ENCODE measurements at regions not wholly inside any gene's neighbourhood (a gene's known extent, or its start where the extent isn't known, plus 50 kb on each side); places are given as distances from the start of the nearest gene placed in this dataset.
"Not testable (repeated sequence)": the region's sequence is repeated elsewhere in the genome, so short reads cannot be mapped to it uniquely, and the experiment has no call there.

DNA sequence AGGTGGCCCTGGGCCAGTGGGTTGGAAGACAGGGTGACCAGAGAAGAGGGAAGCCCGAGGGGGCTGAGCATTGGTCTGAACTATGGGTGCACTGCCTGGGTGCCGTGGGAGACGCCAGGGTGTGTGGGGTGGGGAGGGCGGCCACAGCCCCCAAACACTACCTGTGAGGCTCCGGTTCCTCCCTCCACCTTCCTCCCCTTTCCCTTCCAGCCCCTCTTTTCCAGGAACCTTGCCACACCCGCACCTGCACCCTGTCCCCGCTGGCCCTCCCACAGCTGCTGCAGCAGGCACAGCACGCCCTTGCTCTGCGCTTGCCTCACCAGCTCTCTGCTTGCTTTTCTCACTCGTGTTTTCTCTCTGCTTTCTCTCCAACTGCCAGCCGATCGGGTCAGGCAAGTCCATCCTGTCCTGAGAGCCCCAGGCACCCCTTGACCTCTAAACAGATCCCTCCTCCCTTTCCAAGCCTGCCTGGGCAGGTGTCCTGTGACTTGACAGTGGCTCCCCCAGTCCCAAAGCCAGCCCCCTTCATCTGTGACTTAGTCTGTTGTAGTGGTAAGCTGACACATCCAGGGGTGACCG, 193.7 kb downstream of the MSX2 start:
- DNase-seq (ENCODE audit: low read depth, low spot score), result no peak

DNA sequence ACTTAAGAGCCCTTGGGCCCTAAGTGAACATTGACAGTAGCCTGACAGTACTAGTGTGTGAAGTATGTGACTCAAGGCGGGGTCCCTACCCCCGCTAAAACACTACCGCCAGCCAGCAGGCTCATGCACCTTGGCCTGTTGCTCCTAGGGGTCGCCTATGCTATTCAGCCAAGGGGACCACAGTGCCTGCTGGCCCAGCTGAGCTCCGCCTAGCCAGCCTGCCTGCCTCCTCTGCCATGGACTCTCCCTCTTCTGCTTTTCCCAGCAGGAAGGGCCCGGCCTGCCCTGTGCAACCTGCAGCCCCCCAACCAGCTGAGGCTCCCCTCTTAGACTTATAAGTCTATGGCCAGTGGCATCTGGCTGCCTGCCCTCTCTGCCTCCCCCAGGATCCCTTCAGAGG, 193.1 kb downstream of the MSX2 start:
- DNase-seq (ENCODE audit: low read depth, low spot score), result not testable (repeated sequence)

DNA sequence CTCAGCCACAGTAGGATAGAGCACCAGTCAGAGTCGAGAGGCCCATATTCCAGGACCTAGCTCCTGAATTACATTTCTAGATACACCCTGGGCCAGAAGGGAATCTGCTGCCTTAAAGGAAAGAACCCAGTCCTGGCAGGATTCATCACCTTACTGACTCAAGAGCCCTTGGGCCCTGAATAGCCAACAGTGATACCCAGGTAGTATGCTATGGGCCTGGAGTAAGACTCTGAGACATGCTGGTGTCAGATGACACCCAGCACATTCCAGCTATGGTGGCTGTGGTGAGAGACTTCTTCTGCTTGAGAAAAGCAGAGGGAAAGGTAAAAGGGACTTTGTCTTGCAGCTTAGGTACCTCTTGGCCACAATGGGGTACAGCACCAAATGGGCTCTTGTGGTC, 192.5 kb downstream of the MSX2 start:
- not testable (repeated sequence) for DNase-seq (ENCODE audit: low read depth, low spot score)

- DNase-seq (ENCODE audit: low read depth, low spot score), result no peak
Measured at GRCh38 chr5:174916227-174916626, 191.8 kb downstream of the MSX2 start.

- no peak for DNase-seq (ENCODE audit: low read depth, low spot score)
Measured at GRCh38 chr5:174911118-174911517, 186.7 kb downstream of the MSX2 start.

- peak; percentile 6 for DNase-seq (ENCODE audit: low read depth, low spot score)
Measured at GRCh38 chr5:174910245-174910737, 185.9 kb downstream of the MSX2 start.

DNA sequence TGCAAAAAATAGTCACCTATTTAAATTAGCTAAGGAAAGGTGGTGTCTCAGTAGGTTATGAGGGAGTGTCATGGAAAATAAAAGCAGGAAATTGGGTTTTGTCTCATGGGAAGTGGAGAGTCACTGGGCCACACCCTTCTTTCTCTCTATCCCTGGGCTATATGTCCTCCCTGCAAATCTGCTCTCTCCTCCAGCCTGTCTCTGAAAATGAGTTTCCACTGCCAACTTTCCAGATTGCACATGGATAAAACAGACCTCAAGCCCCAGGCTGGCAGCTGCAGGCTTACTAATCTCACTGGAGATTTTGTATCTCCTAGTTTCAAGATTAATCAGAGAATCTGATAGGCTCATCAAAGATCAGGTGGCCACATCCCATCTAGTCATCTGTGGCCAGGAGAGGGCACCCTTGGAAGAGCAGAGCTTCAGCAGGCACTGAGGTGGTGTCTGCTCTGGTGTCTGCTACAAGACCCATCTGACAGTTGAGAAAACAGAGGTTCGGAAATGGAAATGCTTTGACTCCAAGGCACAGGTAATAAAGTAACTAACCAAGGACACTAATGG, 178.9 kb downstream of the MSX2 start:
- no peak for DNase-seq (ENCODE audit: low read depth, low spot score)

GRCh38 chr5:174901336-174901735, 177.0 kb downstream of the MSX2 start:
- no peak for DNase-seq (ENCODE audit: low read depth, low spot score)

DNA sequence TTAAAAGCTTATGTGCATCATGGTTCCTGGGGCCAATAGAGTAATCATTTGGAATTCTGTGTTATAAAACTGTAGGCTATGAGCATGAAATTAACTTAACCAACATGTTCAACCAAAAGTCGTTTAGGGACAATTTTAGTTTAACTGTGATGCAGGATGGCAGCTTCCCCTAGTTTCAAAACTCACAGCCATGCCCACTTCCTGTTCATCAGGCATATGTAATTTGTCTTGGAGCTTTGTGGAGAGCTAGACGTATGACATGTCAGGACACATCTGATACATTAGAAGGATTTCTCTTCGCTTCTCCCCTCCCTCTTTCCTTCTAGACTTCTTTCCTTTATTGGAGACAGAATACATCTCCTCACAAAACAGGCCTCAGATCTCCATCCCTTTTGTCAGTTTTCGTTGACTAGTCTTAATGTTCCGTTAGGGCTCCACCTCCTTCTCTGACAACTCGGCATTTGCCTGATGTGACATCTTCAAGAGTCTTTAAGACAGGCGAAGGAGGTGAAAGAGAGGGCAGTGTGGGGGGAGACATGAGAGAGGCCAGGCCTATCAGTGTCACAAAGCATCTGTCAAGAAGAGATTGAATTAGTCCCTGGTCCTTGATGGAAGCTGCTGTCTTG, 176.0 kb downstream of the MSX2 start:
- DNase-seq (ENCODE audit: low read depth, low spot score), result no peak

DNA sequence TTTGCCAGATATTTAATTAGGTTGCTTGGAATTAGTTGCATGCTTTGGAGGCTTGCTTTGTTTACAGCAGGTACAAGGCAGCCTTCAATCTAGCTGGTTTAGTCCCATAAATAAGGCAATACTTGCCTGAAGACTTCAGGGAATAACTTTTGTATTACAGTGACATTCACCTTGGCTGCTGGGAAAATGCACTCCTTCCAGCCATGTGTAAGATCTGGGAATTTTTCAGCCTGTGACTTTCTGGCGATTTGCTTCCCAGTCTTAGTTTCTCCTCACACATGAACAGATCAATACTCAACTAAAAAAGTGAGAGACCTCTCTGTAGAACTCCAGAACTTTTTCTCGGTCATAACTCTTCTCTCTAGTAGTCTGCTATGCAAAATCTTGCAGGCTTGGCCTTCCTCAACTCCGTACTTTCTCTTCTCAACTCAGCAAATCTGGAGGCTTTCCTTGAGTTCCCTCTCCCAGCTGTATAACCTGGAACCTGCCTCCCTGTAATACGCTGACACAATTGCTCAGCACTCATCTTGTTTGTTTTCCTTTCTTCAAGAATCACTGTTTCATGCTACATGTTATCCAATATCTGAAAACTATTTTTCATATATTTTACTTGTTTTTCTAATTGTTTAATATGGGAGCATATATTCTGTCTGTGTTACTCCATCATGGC, 173.0 kb downstream of the MSX2 start:
- no peak for DNase-seq (ENCODE audit: low read depth, low spot score)

GRCh38 chr5:174895360-174895759, 171.0 kb downstream of the MSX2 start:
- DNase-seq (ENCODE audit: low read depth, low spot score), result no peak

GRCh38 chr5:174892742-174893141, 168.4 kb downstream of the MSX2 start:
- DNase-seq (ENCODE audit: low read depth, low spot score), result no peak

DNA sequence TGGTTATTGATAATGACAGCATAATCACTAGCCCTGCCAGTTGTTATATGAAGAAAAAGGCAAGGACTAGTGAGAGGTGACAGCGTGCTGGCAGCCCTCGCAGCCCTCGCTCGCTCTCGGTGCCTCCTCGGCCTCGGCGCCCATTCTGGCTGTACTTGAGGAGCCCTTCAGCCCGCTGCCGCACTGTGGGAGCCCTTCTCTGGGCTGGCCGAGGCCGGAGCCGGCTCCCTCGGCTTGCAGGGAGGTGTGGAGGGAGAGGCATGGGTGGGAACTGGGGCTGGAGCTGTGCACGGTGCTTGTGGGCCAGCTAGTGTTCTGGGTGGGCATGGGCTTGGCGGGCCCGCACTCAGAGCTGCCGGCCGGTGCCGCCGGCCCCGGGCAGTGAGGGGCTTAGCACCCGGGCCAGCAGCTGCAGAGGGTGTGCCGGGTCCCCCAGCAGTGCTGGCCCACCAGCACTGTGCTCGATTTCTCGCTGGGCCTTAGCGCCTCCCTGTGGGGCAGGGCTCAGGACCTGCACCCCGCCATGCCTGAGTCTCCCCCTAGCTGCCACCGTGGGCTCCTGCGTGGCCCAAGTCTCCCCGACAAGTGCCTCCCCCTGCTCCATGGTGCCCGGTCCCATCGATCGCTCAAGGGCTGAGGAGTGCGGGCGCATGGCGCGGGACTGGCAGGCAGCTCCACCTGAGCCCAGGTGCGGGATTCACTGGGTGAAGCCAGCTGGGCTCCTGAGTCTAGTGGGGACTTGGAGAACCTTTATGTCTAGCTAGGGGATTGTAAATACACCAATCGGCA, 156.2 kb downstream of the MSX2 start:
- DNase-seq (ENCODE audit: low read depth, low spot score), result not testable (repeated sequence)

GRCh38 chr5:174877987-174878386, 153.6 kb downstream of the MSX2 start:
- no peak for DNase-seq (ENCODE audit: low read depth, low spot score)

- no peak for DNase-seq (ENCODE audit: low read depth, low spot score)
Measured at GRCh38 chr5:174872271-174872670, 147.9 kb downstream of the MSX2 start.

- no peak for DNase-seq (ENCODE audit: low read depth, low spot score)
Measured at GRCh38 chr5:174852143-174852542, 127.8 kb downstream of the MSX2 start.

- DNase-seq (ENCODE audit: low read depth, low spot score), result no peak
Measured at GRCh38 chr5:174850565-174851169, 126.3 kb downstream of the MSX2 start.

GRCh38 chr5:174849426-174849825, 125.0 kb downstream of the MSX2 start:
- DNase-seq (ENCODE audit: low read depth, low spot score), result no peak

DNA sequence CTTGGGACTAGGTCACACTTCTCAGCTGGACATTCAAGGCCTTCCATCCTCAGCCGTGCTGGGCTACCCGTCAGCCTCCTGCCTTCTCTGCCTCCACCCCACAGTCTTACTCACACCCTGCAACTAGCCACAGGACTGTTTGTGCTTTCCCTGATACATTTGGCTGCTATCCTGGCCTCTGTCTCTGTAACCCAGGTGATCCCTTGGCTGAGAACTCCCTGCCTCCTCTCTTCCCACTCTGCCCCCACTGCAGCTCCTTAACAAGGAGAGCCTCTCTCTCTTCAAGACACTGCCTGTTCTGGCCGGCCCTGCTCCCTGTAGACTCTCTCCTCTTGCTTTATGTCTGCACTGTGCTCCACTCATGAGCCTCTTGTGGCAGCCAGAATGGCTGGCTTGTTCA, 120.6 kb downstream of the MSX2 start:
- DNase-seq (ENCODE audit: low read depth, low spot score), result no peak

- DNase-seq (ENCODE audit: low read depth, low spot score), result no peak
Measured at GRCh38 chr5:174843263-174844250, 119.2 kb downstream of the MSX2 start.

Data from activated CD4-positive, CD25-positive, alpha-beta regulatory T cell treated with anti-CD3 and anti-CD28 coated beads, Interleukin-2, amount 50 U/mL, for 16 hours (primary cell).